OCI-LY7 (cell line): ENCODE measurements at regions not wholly inside any gene's neighbourhood (a gene's known extent, or its start where the extent isn't known, plus 50 kb on each side); places are given as distances from the start of the nearest gene placed in this dataset.

ENCODE experiments used
- EZH2phosphoT487 ChIP-seq: fragments of 200-600 bp; sonication (generic); IDR thresholded peaks from 2 replicates; pipeline ENCODE4 v1.6.1; 2018; ENCODE audit warnings: low read depth, borderline replicate concordance, mild to moderate bottlenecking, mixed run types, antibody characterized with exemption, low read length, moderate library complexity, mixed read lengths
- TF ChIP-seq, protein P1 (sequence below): fragments of 200-600 bp; sonication (generic); conservative IDR thresholded peaks from 2 replicates; pipeline ENCODE4 v1.5.1; 2014; ENCODE audit warnings: mild to moderate bottlenecking, antibody characterized with exemption, low read length, moderate library complexity, mixed read lengths

DNA sequence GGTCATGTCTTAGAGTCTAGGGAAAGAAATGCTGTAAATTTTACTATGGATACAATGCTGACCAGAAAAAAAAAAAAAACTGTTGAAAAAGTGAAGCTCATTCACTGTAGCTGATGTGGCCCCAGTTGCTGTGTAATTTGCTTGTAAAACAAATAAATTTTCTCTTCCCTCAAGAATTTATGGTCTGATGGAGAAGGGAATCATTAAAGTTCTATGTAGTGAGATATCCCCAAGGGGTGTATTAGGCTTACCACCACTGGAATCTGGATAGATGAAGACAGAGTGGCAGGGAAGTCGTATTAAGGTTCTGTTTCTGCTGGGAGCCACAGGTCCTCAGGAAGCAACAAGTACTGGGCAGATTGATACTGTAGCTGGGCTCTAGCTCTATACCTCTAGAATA lies 860.0 kb downstream of the LTN1 start:
- TF ChIP-seq, protein P1, sequence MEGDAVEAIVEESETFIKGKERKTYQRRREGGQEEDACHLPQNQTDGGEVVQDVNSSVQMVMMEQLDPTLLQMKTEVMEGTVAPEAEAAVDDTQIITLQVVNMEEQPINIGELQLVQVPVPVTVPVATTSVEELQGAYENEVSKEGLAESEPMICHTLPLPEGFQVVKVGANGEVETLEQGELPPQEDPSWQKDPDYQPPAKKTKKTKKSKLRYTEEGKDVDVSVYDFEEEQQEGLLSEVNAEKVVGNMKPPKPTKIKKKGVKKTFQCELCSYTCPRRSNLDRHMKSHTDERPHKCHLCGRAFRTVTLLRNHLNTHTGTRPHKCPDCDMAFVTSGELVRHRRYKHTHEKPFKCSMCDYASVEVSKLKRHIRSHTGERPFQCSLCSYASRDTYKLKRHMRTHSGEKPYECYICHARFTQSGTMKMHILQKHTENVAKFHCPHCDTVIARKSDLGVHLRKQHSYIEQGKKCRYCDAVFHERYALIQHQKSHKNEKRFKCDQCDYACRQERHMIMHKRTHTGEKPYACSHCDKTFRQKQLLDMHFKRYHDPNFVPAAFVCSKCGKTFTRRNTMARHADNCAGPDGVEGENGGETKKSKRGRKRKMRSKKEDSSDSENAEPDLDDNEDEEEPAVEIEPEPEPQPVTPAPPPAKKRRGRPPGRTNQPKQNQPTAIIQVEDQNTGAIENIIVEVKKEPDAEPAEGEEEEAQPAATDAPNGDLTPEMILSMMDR: no peak
- TF ChIP-seq EZH2phosphoT487: no peak
